GM12874 (cell line): ENCODE measurements at regions not wholly inside any gene's neighbourhood (a gene's known extent, or its start where the extent isn't known, plus 50 kb on each side); places are given as distances from the start of the nearest gene placed in this dataset.

ENCODE experiments used
- CTCF ChIP-seq: IDR thresholded peaks from 2 replicates; pipeline ENCODE4 v1.5.1; 2011; ENCODE audit warnings: low read depth, mild to moderate bottlenecking, control low read depth, low read length, moderate library complexity; ENCODE audit not compliant: insufficient read depth

DNA sequence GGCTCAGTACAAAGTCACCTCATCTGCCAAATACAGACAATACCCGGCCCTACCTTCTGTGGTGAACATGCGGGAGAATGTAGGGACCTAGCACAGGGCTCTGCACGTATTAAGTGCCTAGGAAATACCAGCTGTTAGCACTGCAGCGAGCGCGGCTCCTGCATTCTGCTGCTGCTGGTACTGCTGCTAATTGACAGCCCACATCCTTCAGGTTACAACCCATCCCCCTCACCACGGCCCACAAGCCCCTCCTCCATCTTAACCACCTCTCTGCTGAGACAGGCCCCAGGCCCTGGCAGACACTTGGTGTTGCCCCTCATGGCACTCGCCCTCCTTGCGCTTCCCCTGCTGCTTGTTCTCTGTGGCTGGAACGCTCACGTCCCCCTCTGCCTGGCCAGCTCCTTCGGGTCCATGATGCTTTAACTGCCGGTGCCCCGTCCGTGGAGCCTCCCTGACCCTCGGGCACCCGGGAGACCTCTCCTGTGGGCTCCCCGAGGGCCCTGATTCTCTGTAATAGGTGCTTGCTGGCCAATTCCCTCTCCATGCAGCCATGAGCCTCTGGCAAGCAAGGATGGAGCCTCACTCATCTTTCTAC, 53.3 kb upstream of the LOXL4 start:
- TF ChIP-seq CTCF = no peak

DNA sequence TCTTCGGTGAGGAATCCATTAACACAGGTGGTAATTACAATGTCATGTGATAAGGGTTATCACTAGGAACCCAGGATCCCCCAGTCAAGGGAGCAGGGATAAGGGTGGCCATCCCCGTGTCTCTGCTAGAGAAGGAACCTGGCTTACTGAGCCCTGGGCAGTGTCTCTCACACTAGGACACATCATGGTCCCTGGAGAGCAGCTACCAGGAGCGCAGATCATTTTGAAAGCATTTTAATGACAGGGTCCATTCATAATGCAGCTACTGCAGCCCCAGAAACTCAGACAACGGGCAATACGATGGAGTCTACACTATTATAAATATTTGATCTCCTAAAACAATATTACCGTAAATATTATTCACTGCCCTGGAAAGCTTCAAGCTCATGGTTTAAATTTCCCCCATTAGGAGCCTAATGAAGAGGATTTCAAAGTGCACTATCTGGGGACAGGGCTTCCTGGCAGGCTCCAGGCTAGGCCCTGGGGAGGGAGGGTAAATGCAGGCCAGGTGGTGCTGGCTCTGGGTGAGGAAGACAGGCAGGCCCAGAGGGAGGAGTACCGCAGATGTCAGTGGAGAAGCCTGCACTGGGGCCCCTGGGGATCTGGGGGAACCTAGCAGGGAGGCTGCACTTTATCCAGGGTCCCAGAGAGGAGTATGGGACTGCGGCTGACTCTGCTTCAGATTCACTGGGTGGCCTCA, 52.6 kb upstream of the LOXL4 start:
- no peak for TF ChIP-seq CTCF

GRCh38 chr10:98318861-98319260, 50.9 kb upstream of the LOXL4 start:
- TF ChIP-seq CTCF = no peak
